HG02973 (cell line): ENCODE measurements at regions not wholly inside any gene's neighbourhood (a gene's known extent, or its start where the extent isn't known, plus 50 kb on each side); places are given as distances from the start of the nearest gene placed in this dataset.

Experiments
- ATAC-seq: cut with Tn5 transposase; IDR thresholded peaks from one replicate; pipeline ENCODE4 v1.9.1; 2021; ENCODE audit warnings: moderate library complexity; ENCODE audit not compliant: unreplicated experiment

- ATAC-seq, result no peak
Observed at GRCh38 chr13:109602356-109602755, 184.0 kb downstream of the IRS2 start.

- ATAC-seq, result no peak
Observed at GRCh38 chr13:109599901-109600657, 186.3 kb downstream of the IRS2 start.

GRCh38 chr13:109595471-109595870 lies 190.9 kb downstream of the IRS2 start:
- no peak for ATAC-seq

- ATAC-seq, result no peak
Observed at GRCh38 chr13:109593230-109593629, 193.2 kb downstream of the IRS2 start.

GRCh38 chr13:109592770-109593169 lies 193.6 kb downstream of the IRS2 start:
- ATAC-seq, result no peak

- ATAC-seq, result no peak
Observed at GRCh38 chr13:109587689-109588088, 198.7 kb downstream of the IRS2 start.

- ATAC-seq, result no peak
Observed at GRCh38 chr13:109586509-109587346, 199.7 kb downstream of the IRS2 start.

- ATAC-seq, result no peak
Observed at GRCh38 chr13:109584844-109585361, 201.5 kb downstream of the IRS2 start.

GRCh38 chr13:109577191-109577700 lies 209.1 kb downstream of the IRS2 start:
- ATAC-seq, result no peak

GRCh38 chr13:109576331-109576813 lies 210.0 kb downstream of the IRS2 start:
- ATAC-seq, result no peak

- ATAC-seq, result no peak
Observed at GRCh38 chr13:109575821-109576220, 210.6 kb downstream of the IRS2 start.

GRCh38 chr13:109572389-109572788 lies 214.0 kb downstream of the IRS2 start:
- no peak for ATAC-seq

GRCh38 chr13:109569958-109570711 lies 216.2 kb downstream of the IRS2 start:
- ATAC-seq, result peak; percentile 98

GRCh38 chr13:109568339-109568818 lies 218.0 kb downstream of the IRS2 start:
- no peak for ATAC-seq

- no peak for ATAC-seq
Observed at GRCh38 chr13:109567315-109567714, 219.1 kb downstream of the IRS2 start.

GRCh38 chr13:109565877-109566276 lies 220.5 kb downstream of the IRS2 start:
- ATAC-seq, result no peak

GRCh38 chr13:109548374-109548773 lies 238.0 kb downstream of the IRS2 start:
- no peak for ATAC-seq

- no peak for ATAC-seq
Observed at GRCh38 chr13:109547942-109548341, 238.4 kb downstream of the IRS2 start.

GRCh38 chr13:109545931-109546330 lies 240.5 kb downstream of the IRS2 start:
- ATAC-seq, result no peak

- no peak for ATAC-seq
Observed at GRCh38 chr13:109541081-109541480, 245.3 kb downstream of the IRS2 start.

GRCh38 chr13:109537584-109537983 lies 248.8 kb downstream of the IRS2 start:
- no peak for ATAC-seq
